GM23248 (cell line): ENCODE measurements at regions not wholly inside any gene's neighbourhood (a gene's known extent, or its start where the extent isn't known, plus 50 kb on each side); places are given as distances from the start of the nearest gene placed in this dataset.

ENCODE experiments used
- DNase-seq: peaks from one replicate; pipeline ENCODE4 v3.0.0-alpha.2; 2015
- H2AFZ ChIP-seq: fragments of 200-600 bp; sonication (generic); 2 replicates; pipeline ENCODE4 v1.6.1; 2016; ENCODE audit warnings: antibody characterized with exemption
- H3F3A ChIP-seq: fragments of 200-600 bp; sonication (generic); 2 replicates; pipeline ENCODE4 v1.6.1; 2016; ENCODE audit warnings: mild to moderate bottlenecking, antibody characterized with exemption, mixed run types; ENCODE audit not compliant: insufficient read depth
- H3K27ac ChIP-seq: fragments of 200-600 bp; sonication (generic); 2 replicates; pipeline ENCODE4 v1.5.1; 2016; ENCODE audit warnings: mild to moderate bottlenecking
- H3K27me3 ChIP-seq: fragments of 200-600 bp; sonication (generic); replicated peaks from 2 replicates; pipeline ENCODE4 v1.6.1; 2016; ENCODE audit warnings: mild to moderate bottlenecking; ENCODE audit not compliant: insufficient read depth
- H3K36me3 ChIP-seq: fragments of 200-600 bp; sonication (generic); 2 replicates; pipeline ENCODE4 v1.6.1; 2016; ENCODE audit warnings: low read depth, mild to moderate bottlenecking
- H3K4me1 ChIP-seq: fragments of 200-600 bp; sonication (generic); 2 replicates; pipeline ENCODE4 v1.6.1; 2016; ENCODE audit warnings: mild to moderate bottlenecking; ENCODE audit not compliant: insufficient read depth
- H3K4me2 ChIP-seq: fragments of 200-600 bp; sonication (generic); one replicate; pipeline ENCODE4 v1.6.1; 2016; ENCODE audit warnings: mild to moderate bottlenecking; ENCODE audit not compliant: unreplicated experiment
- H3K4me3 ChIP-seq: fragments of 200-600 bp; sonication (generic); 2 replicates; pipeline ENCODE4 v1.5.1; 2016; ENCODE audit warnings: mild to moderate bottlenecking
- H3K79me2 ChIP-seq: fragments of 200-600 bp; sonication (generic); 2 replicates; pipeline ENCODE4 v1.6.1; 2016; ENCODE audit warnings: mild to moderate bottlenecking; ENCODE audit not compliant: insufficient read depth
- H3K9ac ChIP-seq: fragments of 200-600 bp; sonication (generic); 2 replicates; pipeline ENCODE4 v1.6.1; 2016; ENCODE audit warnings: mild to moderate bottlenecking
- H3K9me2 ChIP-seq: fragments of 200-600 bp; sonication (generic); 2 replicates; pipeline ENCODE4 v1.6.1; 2016; ENCODE audit warnings: mixed run types, mild to moderate bottlenecking, moderate library complexity; ENCODE audit not compliant: insufficient read depth
- H3K9me3 ChIP-seq: fragments of 200-600 bp; sonication (generic); one replicate; pipeline ENCODE4 v1.6.1; 2017; ENCODE audit warnings: low read depth
- H4K20me1 ChIP-seq: fragments of 200-600 bp; sonication (generic); 2 replicates; pipeline ENCODE4 v1.6.0; 2016; ENCODE audit not compliant: insufficient read depth
- EZH2 ChIP-seq: fragments of 200-600 bp; sonication (generic); IDR thresholded peaks from 2 replicates; pipeline ENCODE4 v1.6.1; 2018; ENCODE audit warnings: antibody characterized with exemption, mild to moderate bottlenecking; ENCODE audit not compliant: insufficient read depth, poor library complexity, severe bottlenecking
- EZH2phosphoT487 ChIP-seq: fragments of 200-600 bp; sonication (generic); IDR thresholded peaks from 2 replicates; pipeline ENCODE4 v1.6.1; 2018; ENCODE audit warnings: antibody characterized with exemption, moderate library complexity, mild to moderate bottlenecking, low read depth; ENCODE audit not compliant: insufficient read depth
- WGBS, 2 experiments: methylation state at CpG; one replicate each; pipeline ENCODE4 v1.1.6; 2015 to 2017; ENCODE audit warnings: low lambda C conversion rate in 2 of 2, low coverage in 1 of 2; ENCODE audit errors: missing lambda C conversion rate in 2 of 2; 5-methylcytosine and 5-hydroxymethylcytosine counted together
- in situ Hi-C: fragments of 300-500 bp; cut with MboI; formaldehyde crosslinking; loops from 2 replicates; pipeline ENCODE4 v1.15.0; 2020

- TF ChIP-seq EZH2phosphoT487 (no peak), EZH2 (no peak)
- no peaks in the 10 kb centered on the region for H3K27me3 ChIP-seq
- 70 to 86% methylated on average over 4 of the region's 4 CpGs for WGBS, 2 experiments
- no peak overlapping the region for H3K4me2 ChIP-seq
- no peaks in the 10 kb centered on the region for H3K9me3 ChIP-seq
- H3K4me3 ChIP-seq, result no peak overlapping the region
- H3K36me3 ChIP-seq, result no peaks in the 10 kb centered on the region
- H3K9me2 ChIP-seq, result no peaks in the 10 kb centered on the region
- no peaks in the 10 kb centered on the region for H3K79me2 ChIP-seq
- no peaks in the 10 kb centered on the region for H3K4me1 ChIP-seq
- H2AFZ ChIP-seq, result no peak overlapping the region
- no peaks in the 10 kb centered on the region for H4K20me1 ChIP-seq
- DNase-seq, result no peak
- H3F3A ChIP-seq, result no peaks in the 10 kb centered on the region
- H3K9ac ChIP-seq, result no peak overlapping the region
- no peak overlapping the region for H3K27ac ChIP-seq
- in situ Hi-C loops, result no loop called here
Observed at GRCh38 chr20:57918551-57918950, 208.7 kb upstream of the PMEPA1 start.

DNA sequence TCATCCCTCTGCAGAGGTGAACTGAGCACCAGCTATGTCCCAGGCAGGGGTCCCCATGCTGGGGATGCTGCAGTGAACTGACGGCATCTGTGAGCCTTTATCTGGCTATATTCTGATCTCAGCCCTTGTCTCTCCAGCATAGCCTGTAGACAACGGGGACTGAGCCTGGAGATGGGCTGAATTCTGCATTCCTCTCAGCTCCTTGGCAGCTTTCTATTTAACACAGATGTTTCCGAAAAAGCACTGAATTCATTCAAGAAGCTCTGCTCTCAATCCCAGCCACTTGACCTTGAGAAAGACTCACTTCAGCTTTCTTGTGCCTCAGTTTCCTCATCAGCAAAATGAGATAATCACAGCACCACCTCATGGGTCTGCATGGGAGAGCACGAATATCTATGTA lies 204.4 kb upstream of the PMEPA1 start:
- 35 to 51% methylated on average over 4 of the region's 4 CpGs for WGBS, 2 experiments
- Histone ChIP-seq H3K9me2 (no peaks in the 10 kb centered on the region), H3K79me2 (no peaks in the 10 kb centered on the region), H3K9me3 (no peaks in the 10 kb centered on the region), H3K4me2 (no peak overlapping the region), H3K4me1 (no peaks in the 10 kb centered on the region), H3K4me3 (no peak overlapping the region), H4K20me1 (no peaks in the 10 kb centered on the region), H3K27me3 (no peaks in the 10 kb centered on the region), H3K27ac (no peak overlapping the region), H3F3A (no peaks in the 10 kb centered on the region), H3K36me3 (no peaks in the 10 kb centered on the region), H2AFZ (no peak overlapping the region), H3K9ac (no peak overlapping the region)
- TF ChIP-seq EZH2, result no peak
- TF ChIP-seq EZH2phosphoT487, result no peak
- in situ Hi-C loops, result no loop called here
- no peak for DNase-seq

DNA sequence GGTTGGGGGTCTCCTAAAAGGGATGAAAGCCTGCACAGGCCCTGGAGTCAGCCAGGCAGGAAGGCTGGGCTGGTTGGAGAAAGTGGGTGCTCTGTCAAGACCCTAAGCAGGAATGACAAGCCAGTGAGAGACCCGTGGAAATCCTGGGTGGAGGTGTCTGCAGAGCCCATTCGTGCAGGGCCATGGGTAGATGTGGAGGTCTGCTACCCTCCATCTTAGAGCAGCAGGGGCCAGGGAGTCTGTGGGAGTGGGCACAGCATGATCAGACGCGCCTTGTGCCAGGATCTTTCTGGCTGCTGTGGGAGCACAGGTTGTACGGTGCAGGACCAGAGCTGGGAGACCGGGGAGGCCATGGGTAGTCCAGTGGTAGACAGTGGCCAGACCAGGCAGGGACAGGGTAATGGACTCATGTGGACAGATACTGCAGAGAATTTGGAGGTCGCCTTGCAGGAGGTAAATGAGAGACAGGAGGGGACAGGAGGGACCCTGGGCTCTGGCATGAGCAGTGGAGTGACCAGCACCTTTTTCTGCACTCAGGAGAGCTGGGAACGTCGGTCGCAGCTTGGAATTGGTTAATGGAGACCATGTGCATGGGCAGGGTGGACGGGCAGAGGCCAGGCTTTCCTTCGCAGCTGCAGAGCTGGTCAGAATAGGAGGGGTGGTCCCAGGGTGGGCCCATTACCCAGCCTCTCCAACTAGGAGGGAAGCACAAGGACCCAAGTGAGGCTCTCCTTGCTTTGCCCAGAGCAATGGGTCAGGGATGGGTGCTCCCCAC lies 203.5 kb upstream of the PMEPA1 start:
- no peak overlapping the region for H2AFZ ChIP-seq
- WGBS, 2 experiments, result 79 to 89% methylated on average over 12 of the region's 12 CpGs
- TF ChIP-seq EZH2, result no peak
- TF ChIP-seq EZH2phosphoT487, result no peak
- H3K4me1 ChIP-seq, result no peaks in the 10 kb centered on the region
- H3K9ac ChIP-seq, result no peak overlapping the region
- no peak overlapping the region for H3K4me2 ChIP-seq
- in situ Hi-C loops, result no loop called here
- H3K79me2 ChIP-seq, result no peaks in the 10 kb centered on the region
- H3K9me3 ChIP-seq, result no peaks in the 10 kb centered on the region
- H3K9me2 ChIP-seq, result no peaks in the 10 kb centered on the region
- H3K4me3 ChIP-seq, result no peak overlapping the region
- H3K27me3 ChIP-seq, result no peaks in the 10 kb centered on the region
- H3K36me3 ChIP-seq, result no peaks in the 10 kb centered on the region
- no peak for DNase-seq
- no peak overlapping the region for H3K27ac ChIP-seq
- H4K20me1 ChIP-seq, result no peaks in the 10 kb centered on the region
- H3F3A ChIP-seq, result no peaks in the 10 kb centered on the region

DNA sequence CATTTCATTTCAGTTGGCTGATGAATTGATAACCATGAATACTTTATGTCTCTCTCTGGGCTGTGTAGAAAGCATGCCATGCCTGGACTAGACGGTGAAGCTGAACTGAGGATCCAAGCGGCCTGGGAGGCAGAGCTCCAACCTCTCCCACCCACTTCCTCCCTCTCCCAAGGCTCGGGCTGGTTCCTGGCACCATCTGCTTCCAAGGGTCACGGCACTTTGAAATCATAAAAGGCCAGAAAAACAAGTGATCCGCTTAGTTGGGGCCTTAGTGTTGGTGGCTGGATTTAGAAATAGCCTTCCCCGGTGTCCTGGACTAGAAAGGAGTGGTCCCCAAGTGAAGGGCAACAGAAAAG lies 202.4 kb upstream of the PMEPA1 start:
- H3K4me2 ChIP-seq, result no peak overlapping the region
- no peaks in the 10 kb centered on the region for H3K27me3 ChIP-seq
- H3K79me2 ChIP-seq, result no peaks in the 10 kb centered on the region
- no peaks in the 10 kb centered on the region for H3K9me2 ChIP-seq
- no peak overlapping the region for H2AFZ ChIP-seq
- no peak overlapping the region for H3K9ac ChIP-seq
- H3K36me3 ChIP-seq, result no peaks in the 10 kb centered on the region
- H3K4me3 ChIP-seq, result no peak overlapping the region
- 47 to 51% methylated on average over 6 of the region's 6 CpGs for WGBS, 2 experiments
- H3F3A ChIP-seq, result no peaks in the 10 kb centered on the region
- no peak for DNase-seq
- in situ Hi-C loops, result no loop called here
- no peak for TF ChIP-seq EZH2
- TF ChIP-seq EZH2phosphoT487, result no peak
- no peaks in the 10 kb centered on the region for H3K9me3 ChIP-seq
- H3K4me1 ChIP-seq, result no peaks in the 10 kb centered on the region
- H4K20me1 ChIP-seq, result no peaks in the 10 kb centered on the region
- no peak overlapping the region for H3K27ac ChIP-seq
